B cell (primary cell): ENCODE measurements at regions not wholly inside any gene's neighbourhood (a gene's known extent, or its start where the extent isn't known, plus 50 kb on each side); places are given as distances from the start of the nearest gene placed in this dataset.

ENCODE experiments used
- ATAC-seq: fragments of 200-7000 bp; cut with Tn5 transposase; one replicate; pipeline ENCODE4 v1.10.0; 2021; ENCODE audit warnings: low read depth, mild to moderate bottlenecking, moderate number of reproducible peaks, moderate library complexity
- CTCF ChIA-PET: fragments of 350-600 bp; sonication (Branson Sonifier 250); formaldehyde crosslinking; loops from one replicate; lab custom pipeline; 2021; ENCODE audit warnings: antibody characterized with exemption, inconsistent platforms; lab: Charles Lee
- POLR2A ChIA-PET: fragments of 350-600 bp; sonication (Branson Sonifier 250); formaldehyde crosslinking; loops from one replicate; lab custom pipeline; 2021; ENCODE audit warnings: antibody characterized with exemption; lab: Charles Lee
- DNase-seq: peaks from one replicate; pipeline ENCODE4 v3.0.0; 2013
- H2AFZ ChIP-seq: 2 replicates; pipeline ENCODE4 v1.6.1; 2012; ENCODE audit warnings: mild to moderate bottlenecking, low read depth, low read length; ENCODE audit not compliant: insufficient read depth, poor library complexity, severe bottlenecking
- H3K27ac ChIP-seq, 2 donors: 1 replicate in 1 of 2; 2 replicates in 1 of 2; pipeline ENCODE4 v1.5.1; 2012 to 2013; ENCODE audit warnings: low read length in 2 of 2, mild to moderate bottlenecking in 2 of 2, moderate library complexity in 1 of 2
- H3K27me3 ChIP-seq, 4 experiments: fragments of 200-600 bp in 1 of 4; sonication (generic) in 1 of 4; replicated peaks in 1 of 4; 1 replicate in 2 of 4; 2 replicates in 2 of 4; pipeline versions ENCODE4 v1.6.1 to v1.7.0; 2013 to 2016; ENCODE audit warnings: low read length in 3 of 4, mild to moderate bottlenecking in 2 of 4, mixed read lengths in 1 of 4, moderate library complexity in 1 of 4; ENCODE audit not compliant: insufficient read depth in 4 of 4, control insufficient read depth in 3 of 4; ENCODE audit errors: control extremely low read depth in 1 of 4
- H3K36me3 ChIP-seq, 2 experiments: replicated peaks in 1 of 2; 1 replicate in 1 of 2; 2 replicates in 1 of 2; pipeline versions ENCODE4 v1.6.1 to v1.7.1; 2013; ENCODE audit warnings: low read length in 1 of 2; ENCODE audit not compliant: insufficient read depth in 2 of 2, control insufficient read depth in 1 of 2; ENCODE audit errors: control extremely low read depth in 1 of 2, extremely low read depth in 1 of 2
- H3K4me1 ChIP-seq, 2 donors: fragments of 200-600 bp in 1 of 2; sonication (generic) in 1 of 2; 1 replicate in 1 of 2; 2 replicates in 1 of 2; pipeline versions ENCODE4 v1.5.1 to v1.6.1; 2013 to 2017; ENCODE audit warnings: low read length in 2 of 2; ENCODE audit not compliant: control insufficient read depth in 2 of 2, insufficient read depth in 2 of 2
- H3K4me2 ChIP-seq: replicated peaks from 2 replicates; pipeline ENCODE3; 2012; ENCODE audit warnings: mild to moderate bottlenecking, low read depth, low read length; ENCODE audit not compliant: poor library complexity, severe bottlenecking
- H3K4me3 ChIP-seq, 5 experiments: fragments of 200-600 bp in 1 of 5; sonication (generic) in 1 of 5; 1 replicate in 3 of 5; 2 replicates in 2 of 5; pipeline versions ENCODE4 v1.5.1 to v1.7.0; 2011 to 2016; ENCODE audit warnings: low read length in 4 of 5, mild to moderate bottlenecking in 4 of 5, low read depth in 2 of 5, control low read depth in 1 of 5, moderate library complexity in 1 of 5; ENCODE audit not compliant: insufficient read depth in 1 of 5; ENCODE audit errors: control extremely low read depth in 1 of 5, extremely low read depth in 1 of 5
- H3K79me2 ChIP-seq: fragments of 200-600 bp; sonication (generic); one replicate; pipeline ENCODE4 v1.6.0; 2016; ENCODE audit warnings: low read length; ENCODE audit not compliant: control insufficient read depth, insufficient read depth
- H3K9ac ChIP-seq: fragments of 200-600 bp; sonication (generic); 2 replicates; pipeline ENCODE4 v1.6.1; 2017; ENCODE audit warnings: mild to moderate bottlenecking, low read length, moderate library complexity
- H3K9me3 ChIP-seq, 3 donors: one replicate each; pipeline versions ENCODE4 v1.6.1 to v1.7.1; 2013; ENCODE audit warnings: low read length in 2 of 3; ENCODE audit not compliant: control insufficient read depth in 2 of 3, insufficient read depth in 1 of 3; ENCODE audit errors: control extremely low read depth in 1 of 3
- H4K20me1 ChIP-seq: 2 replicates; pipeline ENCODE4 v1.6.0; 2012; ENCODE audit warnings: mild to moderate bottlenecking, low read length; ENCODE audit not compliant: insufficient read depth, control insufficient read depth, poor library complexity, severe bottlenecking
- H3K27ac Mint-ChIP-seq: one replicate; pipeline ENCODE4 v1.8.0; 2021; ENCODE audit warnings: mixed read lengths
- H3K27me3 Mint-ChIP-seq: one replicate; pipeline ENCODE4 v1.8.0; 2021; ENCODE audit warnings: mixed read lengths
- H3K4me1 Mint-ChIP-seq: one replicate; pipeline ENCODE4 v1.8.0; 2021; ENCODE audit warnings: mixed read lengths
- H3K4me3 Mint-ChIP-seq: one replicate; pipeline ENCODE4 v1.8.0; 2021; ENCODE audit warnings: mixed read lengths
- H3K9me3 Mint-ChIP-seq: one replicate; pipeline ENCODE4 v1.8.0; 2022; ENCODE audit warnings: mixed read lengths; ENCODE audit not compliant: insufficient read depth
- EZH2 ChIP-seq: IDR thresholded peaks from 2 replicates; pipeline ENCODE4 v1.6.1; 2012; ENCODE audit warnings: borderline replicate concordance, low read depth, mild to moderate bottlenecking, moderate library complexity, low read length; ENCODE audit not compliant: insufficient read depth, poor library complexity, severe bottlenecking
- WGBS: methylation state at CpG from one replicate; pipeline ENCODE4 v1.1.5; 2013; ENCODE audit warnings: missing lambda C conversion rate; ENCODE audit not compliant: insufficient coverage; 5-methylcytosine and 5-hydroxymethylcytosine counted together
- intact Hi-C: fragments of 100-400 bp; cut with micrococcal nuclease; formaldehyde crosslinking; loops from one replicate; pipeline ENCODE4 v1.10.0; 2022
- TF ChIP-seq, protein P1 (sequence below): fragments of 200-600 bp; IDR thresholded peaks from one replicate; pipeline ENCODE4 v1.8.0; 2022; ENCODE audit warnings: antibody characterized with exemption, mild to moderate bottlenecking

DNA sequence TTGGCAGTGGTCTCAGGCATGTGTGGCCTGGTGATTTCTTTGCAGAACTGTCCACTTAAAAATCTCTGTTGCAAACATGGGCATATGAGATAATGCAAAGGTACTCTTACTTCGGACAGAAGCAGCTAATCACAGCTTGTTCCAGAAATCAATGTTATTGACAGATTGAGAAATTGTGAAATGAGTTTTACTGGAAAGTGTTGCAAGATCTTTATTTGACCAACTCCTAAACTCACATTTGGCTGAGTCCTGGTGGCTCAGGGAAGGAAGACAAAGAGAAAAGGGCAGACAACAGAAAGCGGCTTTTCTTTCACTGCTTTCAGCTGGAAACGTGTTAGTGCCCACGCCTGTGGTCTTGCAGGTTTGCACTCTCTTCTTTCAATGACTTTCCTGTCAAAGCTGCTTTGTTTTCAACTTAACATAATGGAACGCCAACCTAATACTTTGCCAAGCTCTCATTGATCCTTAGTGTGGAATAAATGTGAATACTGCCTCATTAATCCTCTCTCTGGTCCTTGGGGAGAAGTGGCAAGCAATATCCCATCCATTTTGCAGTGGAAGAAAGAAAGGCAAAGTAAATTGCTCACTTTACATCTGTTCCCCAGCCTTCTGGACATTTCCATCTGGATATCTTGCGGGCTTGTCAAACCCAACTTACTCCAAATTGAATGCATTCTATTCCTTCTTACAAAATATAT lies 586.4 kb downstream of the LRRC70 start:
- Mint-ChIP-seq H3K27me3 (no peaks in the 10 kb centered on the region), H3K4me3 (no peak overlapping the region), H3K27ac (no peak overlapping the region), H3K9me3 (no peaks in the 10 kb centered on the region), H3K4me1 (no peaks in the 10 kb centered on the region)
- Histone ChIP-seq H3K27me3 (no peaks in the 10 kb centered on the region), H3K9me3 (no peaks in the 10 kb centered on the region), H3K27ac (no peak overlapping the region), H3K4me1 (no peaks in the 10 kb centered on the region), H4K20me1 (no peaks in the 10 kb centered on the region), H3K4me3 (no peak overlapping the region), H3K36me3 (no peaks in the 10 kb centered on the region), H2AFZ (no peak overlapping the region), H3K4me2 (no peak overlapping the region), H3K79me2 (no peaks in the 10 kb centered on the region), H3K9ac (no peak overlapping the region)
- ChIA-PET CTCF (no interaction called here), POLR2A (no interaction called here)
- no peak for DNase-seq
- intact Hi-C loops, result no loop called here
- 75% methylated on average over 4 of the region's 6 CpGs for WGBS
- ATAC-seq, result no peak
- TF ChIP-seq EZH2, result no peak
- TF ChIP-seq, protein P1, sequence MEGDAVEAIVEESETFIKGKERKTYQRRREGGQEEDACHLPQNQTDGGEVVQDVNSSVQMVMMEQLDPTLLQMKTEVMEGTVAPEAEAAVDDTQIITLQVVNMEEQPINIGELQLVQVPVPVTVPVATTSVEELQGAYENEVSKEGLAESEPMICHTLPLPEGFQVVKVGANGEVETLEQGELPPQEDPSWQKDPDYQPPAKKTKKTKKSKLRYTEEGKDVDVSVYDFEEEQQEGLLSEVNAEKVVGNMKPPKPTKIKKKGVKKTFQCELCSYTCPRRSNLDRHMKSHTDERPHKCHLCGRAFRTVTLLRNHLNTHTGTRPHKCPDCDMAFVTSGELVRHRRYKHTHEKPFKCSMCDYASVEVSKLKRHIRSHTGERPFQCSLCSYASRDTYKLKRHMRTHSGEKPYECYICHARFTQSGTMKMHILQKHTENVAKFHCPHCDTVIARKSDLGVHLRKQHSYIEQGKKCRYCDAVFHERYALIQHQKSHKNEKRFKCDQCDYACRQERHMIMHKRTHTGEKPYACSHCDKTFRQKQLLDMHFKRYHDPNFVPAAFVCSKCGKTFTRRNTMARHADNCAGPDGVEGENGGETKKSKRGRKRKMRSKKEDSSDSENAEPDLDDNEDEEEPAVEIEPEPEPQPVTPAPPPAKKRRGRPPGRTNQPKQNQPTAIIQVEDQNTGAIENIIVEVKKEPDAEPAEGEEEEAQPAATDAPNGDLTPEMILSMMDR, result no peak

DNA sequence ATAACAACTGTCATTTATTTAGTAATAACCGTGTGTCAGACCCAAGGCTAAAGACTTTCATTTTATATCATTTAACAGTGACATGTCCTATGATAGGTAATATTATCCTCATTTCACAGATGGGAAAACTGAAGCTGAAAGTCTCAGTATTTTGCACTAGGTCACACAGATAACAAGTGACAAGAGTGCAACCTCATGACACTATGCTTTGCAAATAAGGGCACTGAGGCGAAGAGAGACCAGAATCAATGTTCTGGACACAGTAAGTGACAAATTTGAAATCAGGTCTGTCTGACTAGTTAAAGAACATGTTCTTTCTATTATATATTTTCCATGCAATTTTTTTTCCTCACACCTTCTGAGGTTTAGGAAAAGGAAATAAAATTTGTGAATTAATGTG lies 585.7 kb downstream of the LRRC70 start:
- intact Hi-C loops, result no loop called here
- no peaks in the 10 kb centered on the region for H3K4me1 Mint-ChIP-seq
- TF ChIP-seq, protein P1, result no peak
- no peak for TF ChIP-seq EZH2
- no peak overlapping the region for H3K4me3 Mint-ChIP-seq
- ATAC-seq, result no peak
- CTCF ChIA-PET, result no interaction called here
- no peaks in the 10 kb centered on the region for H3K4me1 ChIP-seq
- POLR2A ChIA-PET, result no interaction called here
- H3K27me3 Mint-ChIP-seq, result no peaks in the 10 kb centered on the region
- H3K4me3 ChIP-seq, result no peak overlapping the region
- WGBS, result no CpG with 5 or more reads among the region's 2 CpGs
- H3K79me2 ChIP-seq, result no peaks in the 10 kb centered on the region
- no peak for DNase-seq
- H3K27me3 ChIP-seq, result no peaks in the 10 kb centered on the region
- H4K20me1 ChIP-seq, result no peaks in the 10 kb centered on the region
- H3K36me3 ChIP-seq, result no peaks in the 10 kb centered on the region
- H3K9ac ChIP-seq, result no peak overlapping the region
- H3K4me2 ChIP-seq, result no peak overlapping the region
- H3K27ac Mint-ChIP-seq, result no peak overlapping the region
- H2AFZ ChIP-seq, result no peak overlapping the region
- no peaks in the 10 kb centered on the region for H3K9me3 ChIP-seq
- no peak overlapping the region for H3K27ac ChIP-seq
- H3K9me3 Mint-ChIP-seq, result no peaks in the 10 kb centered on the region
